HG03135 (cell line): ENCODE measurements at regions not wholly inside any gene's neighbourhood (a gene's known extent, or its start where the extent isn't known, plus 50 kb on each side); places are given as distances from the start of the nearest gene placed in this dataset.

Experiments used
- ATAC-seq: cut with Tn5 transposase; IDR thresholded peaks from one replicate; pipeline ENCODE4 v1.9.1; 2021; ENCODE audit warnings: mild to moderate bottlenecking, moderate library complexity; ENCODE audit not compliant: unreplicated experiment

DNA sequence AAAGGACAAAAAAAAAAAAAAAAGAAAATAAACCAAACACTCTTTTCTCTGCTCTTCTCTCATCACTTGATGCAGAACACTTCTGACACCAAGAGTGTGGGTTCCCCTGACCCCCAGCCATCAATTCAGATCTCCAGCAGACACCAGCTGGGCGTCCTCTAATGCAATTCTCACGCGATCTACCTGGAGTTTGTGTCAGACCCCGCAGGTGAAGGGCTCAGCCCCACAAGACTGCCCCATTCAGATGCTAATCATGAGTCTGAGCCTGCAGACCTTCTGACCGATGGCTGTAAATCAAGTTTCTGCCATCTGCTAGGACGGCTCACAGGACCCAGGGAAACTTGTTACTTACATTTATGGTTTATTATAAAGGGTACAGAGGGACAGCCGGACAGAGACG, 133.6 kb upstream of the C1orf174 start:
- ATAC-seq = no peak

DNA sequence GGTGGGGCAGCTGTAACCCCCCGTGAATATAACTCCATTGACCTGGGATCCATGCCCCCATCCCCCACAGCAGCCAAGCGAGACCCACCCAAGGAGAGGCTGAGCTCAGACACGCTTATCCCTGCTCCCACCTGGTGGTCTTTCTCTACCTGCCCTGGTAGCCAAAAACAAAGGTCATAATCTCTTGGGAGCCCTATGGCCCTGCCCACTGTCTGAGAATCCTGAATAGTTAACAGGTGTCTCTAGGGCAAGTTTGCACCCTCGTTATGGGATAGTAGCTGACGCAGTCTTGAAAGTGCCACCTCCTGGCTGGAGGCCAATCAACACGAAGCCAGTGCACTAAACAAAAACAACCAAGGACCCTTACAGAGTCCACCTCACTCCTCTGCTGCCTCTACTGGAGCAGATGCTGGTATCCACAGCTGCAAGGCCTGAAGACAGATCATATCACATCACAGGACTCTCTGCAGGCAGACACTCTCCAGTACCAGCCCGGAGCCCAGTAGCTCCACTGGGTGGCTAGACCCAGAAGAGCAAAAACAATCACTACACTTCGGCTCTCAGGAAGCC, 134.3 kb upstream of the C1orf174 start:
- no peak for ATAC-seq

GRCh38 chr1:4044967-4045366, 144.9 kb upstream of the C1orf174 start:
- ATAC-seq = no peak

DNA sequence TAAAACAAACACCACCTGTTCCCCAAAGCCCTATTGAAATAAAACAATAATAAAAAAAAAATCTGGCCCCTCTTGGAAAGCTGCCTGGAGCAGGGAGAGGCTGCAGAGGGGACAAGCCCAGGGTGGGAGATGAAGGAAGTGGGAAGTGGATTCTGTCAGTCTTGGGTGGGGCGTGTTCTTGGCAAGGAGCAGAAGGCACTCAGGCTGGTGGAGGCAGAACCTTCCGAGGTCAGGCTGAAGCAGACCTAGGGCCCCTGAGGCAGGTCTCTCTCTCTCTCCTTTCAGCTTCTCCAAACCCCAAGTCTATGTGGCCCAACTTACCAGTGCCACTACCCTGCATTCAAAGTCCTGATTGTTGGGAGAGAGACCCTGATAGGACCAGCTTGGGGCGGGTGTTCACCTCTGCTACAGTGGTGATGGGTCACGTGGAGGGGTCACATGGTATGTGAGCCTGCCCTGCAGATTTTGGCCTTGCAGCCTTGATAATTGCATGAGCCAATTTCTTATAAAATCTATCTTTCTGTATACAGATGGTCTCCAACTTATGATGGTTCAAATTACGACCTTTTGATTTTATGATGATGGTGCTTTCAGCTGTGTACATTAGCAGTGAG, 145.4 kb upstream of the C1orf174 start:
- ATAC-seq = no peak

DNA sequence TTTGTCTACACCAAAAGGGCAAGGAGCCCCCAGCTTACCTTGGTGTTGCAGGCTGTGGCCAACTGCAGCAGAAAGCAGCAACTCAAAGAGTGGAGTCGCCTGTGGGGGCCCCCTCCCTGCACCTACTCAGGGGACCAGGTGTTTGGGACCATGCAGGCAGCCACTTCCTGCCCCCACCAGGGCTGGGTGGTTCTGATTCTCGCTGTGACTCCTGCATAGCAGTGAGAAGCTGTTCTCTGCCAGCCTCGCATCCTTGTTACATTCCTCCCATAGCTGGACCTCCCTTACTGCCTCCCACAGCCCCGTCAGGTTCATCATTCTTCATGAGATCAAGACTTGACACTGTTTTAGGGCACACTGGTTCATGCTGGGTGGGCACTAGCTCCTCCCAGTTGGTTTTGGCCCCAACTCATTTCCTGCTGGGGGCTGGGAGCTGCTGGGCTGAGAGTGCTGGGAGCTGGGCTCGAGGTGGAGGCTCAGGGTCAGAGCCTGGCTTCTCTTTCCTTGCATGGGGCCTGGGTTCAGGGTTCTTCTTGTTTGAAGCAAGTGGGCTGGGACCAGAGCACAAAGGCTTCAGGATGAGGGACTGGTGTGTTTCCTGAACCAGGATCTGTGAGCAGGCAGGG, 146.9 kb upstream of the C1orf174 start:
- ATAC-seq = no peak

GRCh38 chr1:4047666-4048065, 147.6 kb upstream of the C1orf174 start:
- no peak for ATAC-seq

GRCh38 chr1:4048076-4048475, 148.0 kb upstream of the C1orf174 start:
- ATAC-seq = no peak

- ATAC-seq = no peak
Measured at GRCh38 chr1:4048921-4049320, 148.8 kb upstream of the C1orf174 start.

GRCh38 chr1:4050998-4051397, 150.9 kb upstream of the C1orf174 start:
- no peak for ATAC-seq

DNA sequence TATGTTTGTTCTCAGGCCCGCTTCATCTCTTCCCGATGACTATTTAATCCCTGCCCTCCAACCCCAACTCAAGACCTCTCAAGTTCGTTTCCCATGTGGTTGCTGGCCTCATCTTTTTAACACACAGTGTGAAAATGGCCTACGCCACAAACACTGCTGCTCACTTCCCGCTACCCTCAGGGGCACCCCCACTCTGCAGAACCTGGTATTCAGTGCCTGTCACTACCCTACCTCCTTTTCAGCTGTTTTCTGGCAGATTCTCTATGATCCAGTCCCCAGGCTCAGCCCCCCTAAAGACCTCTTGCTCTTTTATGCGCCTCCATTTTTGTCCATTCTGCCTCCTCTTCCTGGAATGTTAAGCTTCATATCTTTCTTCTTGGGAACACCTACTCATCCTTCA, 152.6 kb upstream of the C1orf174 start:
- ATAC-seq = no peak

DNA sequence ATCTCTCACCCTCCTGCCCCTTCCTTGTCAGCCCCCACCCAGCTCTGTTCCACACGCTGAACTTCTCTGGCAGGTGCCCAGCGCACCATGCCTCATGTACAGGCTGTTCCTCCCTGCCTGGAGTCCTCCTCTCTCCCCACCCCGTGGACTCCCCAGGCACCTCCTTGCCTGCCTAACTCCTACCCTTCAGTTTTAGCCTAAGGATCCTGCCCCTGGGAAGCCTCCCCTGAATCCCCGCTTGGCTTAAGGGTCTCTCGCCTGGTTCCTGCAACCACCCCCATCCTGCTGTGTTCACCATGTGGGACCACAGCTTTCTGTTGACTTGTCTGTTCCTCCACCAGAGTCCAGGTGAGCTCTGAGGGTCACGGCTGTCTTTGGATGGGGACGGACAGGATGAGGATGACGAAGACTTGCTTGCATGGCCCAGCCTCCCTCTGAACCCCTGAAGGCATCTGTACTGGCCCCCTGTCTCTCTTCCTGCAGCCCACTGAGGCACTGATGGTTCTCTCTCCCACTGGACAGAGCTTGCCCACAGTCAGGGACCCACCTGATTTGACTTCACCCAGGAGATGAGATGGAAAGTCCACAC, 153.2 kb upstream of the C1orf174 start:
- ATAC-seq = no peak

DNA sequence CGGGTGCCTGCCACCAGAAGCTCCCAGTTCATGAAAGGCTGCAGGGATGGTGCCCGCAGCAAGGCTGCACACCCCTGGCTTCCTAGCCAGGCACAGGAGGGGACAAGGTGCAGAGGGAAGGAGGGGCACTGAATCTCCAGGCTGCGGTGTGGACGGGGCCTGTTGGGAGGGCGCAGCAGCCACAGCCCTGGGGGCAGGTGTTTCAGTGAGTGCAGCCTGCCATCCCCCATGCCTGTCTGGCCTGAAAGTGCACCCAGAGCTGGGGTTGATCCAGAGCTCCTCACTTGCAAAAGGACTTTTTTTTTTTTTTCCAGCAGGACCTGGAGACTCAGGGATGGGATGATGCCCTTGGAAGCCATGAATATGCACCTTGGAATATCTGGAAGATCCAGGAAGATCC, 153.7 kb upstream of the C1orf174 start:
- no peak for ATAC-seq

- ATAC-seq = no peak
Measured at GRCh38 chr1:4055294-4055967, 155.4 kb upstream of the C1orf174 start.

GRCh38 chr1:4056422-4056821, 156.3 kb upstream of the C1orf174 start:
- no peak for ATAC-seq

- no peak for ATAC-seq
Measured at GRCh38 chr1:4056989-4057388, 156.9 kb upstream of the C1orf174 start.

DNA sequence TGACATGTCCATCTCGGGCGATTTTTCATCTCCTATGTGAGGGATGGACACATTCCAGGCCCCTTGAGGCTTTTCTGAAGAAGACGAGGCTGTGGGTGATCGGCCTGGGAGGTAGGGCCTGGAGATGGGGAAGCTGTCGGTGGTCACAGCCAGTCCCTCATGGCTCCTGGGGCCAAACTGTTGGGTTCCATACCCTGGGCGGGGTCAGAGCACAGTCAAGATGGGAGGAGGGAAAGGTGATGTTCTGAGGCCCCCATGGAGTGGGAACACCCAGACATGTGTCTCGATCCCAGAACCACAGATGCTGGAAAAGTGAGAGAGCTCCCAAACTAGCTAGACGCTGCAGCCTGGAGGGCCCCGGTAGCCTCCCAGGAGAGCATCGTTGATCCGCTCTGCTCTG, 157.5 kb upstream of the C1orf174 start:
- ATAC-seq = no peak

DNA sequence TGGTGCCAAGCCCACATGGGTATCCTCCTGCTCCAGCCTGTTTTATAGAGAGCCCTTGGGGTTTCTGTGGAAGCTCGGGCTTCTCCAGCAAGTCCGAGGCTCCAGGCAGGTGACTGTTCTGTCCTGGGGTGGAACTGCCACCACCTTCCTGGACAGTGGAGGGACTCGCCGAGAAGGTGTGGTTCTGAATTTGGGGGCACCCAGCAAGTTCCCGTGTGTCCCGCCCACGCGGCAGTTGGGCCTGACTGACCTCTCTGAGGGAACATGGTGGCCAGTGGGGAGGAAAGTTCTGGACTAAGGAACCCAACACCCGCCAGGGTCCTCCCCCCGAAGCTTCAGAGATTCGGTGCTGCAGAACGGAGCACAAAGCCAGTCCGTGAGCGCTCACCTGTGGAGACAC, 158.1 kb upstream of the C1orf174 start:
- no peak for ATAC-seq

GRCh38 chr1:4058706-4059105, 158.6 kb upstream of the C1orf174 start:
- no peak for ATAC-seq

DNA sequence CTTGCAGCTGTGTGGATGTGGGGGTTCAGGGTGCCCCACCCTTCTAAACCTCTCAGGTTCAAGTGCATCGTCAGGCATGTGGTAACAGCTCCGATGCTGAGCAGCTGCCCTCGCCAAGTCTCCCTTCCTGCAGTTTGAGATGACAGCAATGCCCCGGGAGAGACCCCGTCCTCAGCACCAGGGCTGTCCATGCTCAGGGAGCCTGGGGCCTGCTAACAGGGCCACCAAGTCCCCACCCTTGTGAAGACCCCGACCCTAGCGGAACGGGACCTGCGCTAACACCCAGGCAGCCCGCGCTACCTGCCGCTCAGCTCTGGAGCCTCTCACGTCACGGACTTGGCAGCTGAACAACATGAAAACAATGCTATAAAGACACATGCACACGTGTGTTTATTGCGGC, 159.2 kb upstream of the C1orf174 start:
- ATAC-seq = no peak

GRCh38 chr1:4060850-4061249, 160.8 kb upstream of the C1orf174 start:
- no peak for ATAC-seq

GRCh38 chr1:4061521-4062031, 161.5 kb upstream of the C1orf174 start:
- ATAC-seq = no peak

GRCh38 chr1:4062041-4062440, 162.0 kb upstream of the C1orf174 start:
- no peak for ATAC-seq
